Pancreas (tissue), 10 donors: ENCODE measurements at regions not wholly inside any gene's neighbourhood (a gene's known extent, or its start where the extent isn't known, plus 50 kb on each side); places are given as distances from the start of the nearest gene placed in this dataset.

Source experiments
- ATAC-seq, 4 donors: fragments of 200-7000 bp; cut with Tn5 transposase; one replicate each; pipeline versions ENCODE4 v1.8.0 to v1.9.1; 2020; ENCODE audit warnings: mild to moderate bottlenecking in 4 of 4, moderate library complexity in 4 of 4
- DNase-seq, 6 donors: peaks; one replicate each; pipeline ENCODE4 v3.0.0-alpha.2; 2020
- FAIRE-seq: peaks from 2 replicates; lab custom pipeline; 2012; peaks lifted over from hg19 to GRCh38; lab: Jason Lieb, UNC
- H3K27ac ChIP-seq, 4 donors: fragments of 200-600 bp; sonication (generic); 1 replicate in 3 of 4; 2 replicates in 1 of 4; pipeline versions ENCODE4 v1.5.0 to v1.8.0; 2020
- H3K27me3 ChIP-seq, 4 donors: fragments of 200-600 bp; one replicate each; pipeline ENCODE4 v1.8.0; 2021
- H3K36me3 ChIP-seq, 3 donors: fragments of 200-600 bp; sonication (generic) in 1 of 3; one replicate each; pipeline versions ENCODE4 v1.5.0 to v1.8.0; 2020 to 2021
- H3K4me1 ChIP-seq, 3 donors: fragments of 200-600 bp; one replicate each; pipeline ENCODE4 v1.8.0; 2021
- H3K4me3 ChIP-seq, 4 donors: fragments of 200-600 bp; sonication (generic) in 2 of 4; one replicate each; pipeline versions ENCODE4 v1.5.0 to v1.8.0; 2020 to 2021
- H3K9me3 ChIP-seq, 4 donors: fragments of 200-600 bp; one replicate each; pipeline ENCODE4 v1.8.0; 2021
- WGBS, 2 donors: extraction: QIAGEN DNeasy Blood & Tissue Kit; methylation state at CpG; one replicate each; pipeline ENCODE4 v1.1.7; 2013; 5-methylcytosine and 5-hydroxymethylcytosine counted together
- intact Hi-C, 3 donors: fragments of 100-400 bp; cut with DNase I; formaldehyde crosslinking; loops; one replicate each; pipeline versions ENCODE4 v1.11.1 to v1.14.2; 2022
- TF ChIP-seq, protein P1 (sequence below), 4 donors: fragments of 200-600 bp; sonication (generic) in 3 of 4; IDR thresholded peaks; one replicate each; pipeline versions ENCODE4 v1.5.0 to v1.8.0; 2021; ENCODE audit warnings: antibody characterized with exemption in 4 of 4
- donor health status: healthy with polysubstance abuse.
- donor health status: DM: no; HTN: no; CAD: no; lungs with moderate emphysema.
- donor health status: DM: no; HTN: no; CAD: no.
- donor health status: control.
- donor health status: control.
- donor health status: Bipolar disorder and iron deficiency.
- donor health status: DM: yes; HTN: yes; CAD: no.
- donor health status: DM: no; HTN: no; CAD: no.
- donor health status: DM: no; HTN: no; CAD: no.
- donor health status: DM: yes; HTN: yes; CAD: no.

DNA sequence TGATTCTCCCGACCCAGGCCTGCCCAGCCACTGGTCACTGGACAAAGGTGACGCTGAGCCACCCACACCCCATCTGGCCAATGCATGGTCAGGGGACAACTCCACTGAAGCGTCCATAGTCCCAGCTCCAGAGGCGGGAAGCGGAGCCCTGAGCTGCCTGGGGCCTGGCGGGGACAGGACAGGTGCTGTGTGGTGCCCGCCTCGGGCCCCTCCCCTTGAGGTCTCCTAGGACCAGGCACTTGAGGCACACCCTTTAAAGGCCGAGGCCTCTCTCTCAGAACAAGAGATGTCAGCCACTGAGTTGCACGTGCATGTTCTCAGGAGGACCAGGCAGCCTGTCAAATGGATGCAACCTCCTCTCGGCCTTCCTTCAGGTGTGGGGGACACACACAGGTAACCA lies 52.5 kb upstream of the PPP2R2D start:
- H3K9me3 ChIP-seq, result no peaks in the 10 kb centered on the region
- intact Hi-C loops, result no loop called here
- DNase-seq (peak in 1 of 6 donors; percentile 38), FAIRE-seq (no peak), ATAC-seq (no peak)
- H3K4me1 ChIP-seq, result no peaks in the 10 kb centered on the region
- 61 to 74% methylated on average over 11 of the region's 11 CpGs for WGBS, 2 donors
- H3K27ac ChIP-seq, result no peak overlapping the region
- no peaks in the 10 kb centered on the region for H3K27me3 ChIP-seq
- H3K4me3 ChIP-seq, result no peak overlapping the region
- TF ChIP-seq, protein P1, sequence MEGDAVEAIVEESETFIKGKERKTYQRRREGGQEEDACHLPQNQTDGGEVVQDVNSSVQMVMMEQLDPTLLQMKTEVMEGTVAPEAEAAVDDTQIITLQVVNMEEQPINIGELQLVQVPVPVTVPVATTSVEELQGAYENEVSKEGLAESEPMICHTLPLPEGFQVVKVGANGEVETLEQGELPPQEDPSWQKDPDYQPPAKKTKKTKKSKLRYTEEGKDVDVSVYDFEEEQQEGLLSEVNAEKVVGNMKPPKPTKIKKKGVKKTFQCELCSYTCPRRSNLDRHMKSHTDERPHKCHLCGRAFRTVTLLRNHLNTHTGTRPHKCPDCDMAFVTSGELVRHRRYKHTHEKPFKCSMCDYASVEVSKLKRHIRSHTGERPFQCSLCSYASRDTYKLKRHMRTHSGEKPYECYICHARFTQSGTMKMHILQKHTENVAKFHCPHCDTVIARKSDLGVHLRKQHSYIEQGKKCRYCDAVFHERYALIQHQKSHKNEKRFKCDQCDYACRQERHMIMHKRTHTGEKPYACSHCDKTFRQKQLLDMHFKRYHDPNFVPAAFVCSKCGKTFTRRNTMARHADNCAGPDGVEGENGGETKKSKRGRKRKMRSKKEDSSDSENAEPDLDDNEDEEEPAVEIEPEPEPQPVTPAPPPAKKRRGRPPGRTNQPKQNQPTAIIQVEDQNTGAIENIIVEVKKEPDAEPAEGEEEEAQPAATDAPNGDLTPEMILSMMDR (IDR thresholded peaks at IDR 0.05), result no peak
- no peaks in the 10 kb centered on the region for H3K36me3 ChIP-seq

DNA sequence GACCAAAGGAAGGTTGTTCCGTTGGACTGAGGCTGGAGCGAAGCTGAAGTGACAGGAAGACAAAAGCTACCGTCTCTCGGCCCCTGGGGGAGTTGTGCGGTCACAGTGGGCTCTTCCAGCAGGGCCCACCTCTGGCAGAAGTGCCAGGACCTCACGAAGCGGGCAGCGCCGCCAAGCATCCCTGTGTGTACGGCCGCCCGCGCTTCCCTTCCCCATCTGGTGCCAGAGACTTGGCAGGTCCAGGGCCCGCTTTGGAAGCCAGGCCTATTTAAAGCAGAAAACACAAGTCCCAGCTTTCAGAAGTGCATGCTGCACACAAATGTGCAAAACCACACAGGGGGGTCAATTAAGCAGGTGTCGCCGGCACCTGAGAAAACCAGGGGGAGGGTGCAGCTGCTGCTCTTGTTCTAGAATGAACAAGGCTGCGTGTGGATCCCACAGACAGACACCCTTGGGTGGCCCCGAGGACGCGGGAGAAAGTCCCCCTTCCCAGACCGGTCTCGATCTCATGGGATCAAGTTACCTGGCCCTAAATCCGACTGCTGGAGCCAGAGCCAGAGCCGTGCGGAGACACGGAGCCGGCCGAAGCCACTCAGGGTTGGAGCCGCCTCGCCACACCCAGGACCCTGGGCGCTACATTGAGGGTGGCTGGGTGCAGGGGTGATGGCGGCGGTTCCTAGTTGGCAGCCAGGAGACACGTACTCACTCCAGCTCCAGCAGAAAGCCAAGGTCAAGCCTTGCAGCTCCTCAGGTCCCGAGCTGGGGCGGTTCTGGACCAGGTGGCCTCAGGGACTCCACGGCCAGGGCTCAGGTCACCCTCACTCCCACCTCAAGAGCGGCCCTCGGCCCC lies 51.8 kb upstream of the PPP2R2D start:
- no peak overlapping the region for H3K4me3 ChIP-seq
- no peak overlapping the region for H3K27ac ChIP-seq
- TF ChIP-seq, protein P1 (IDR thresholded peaks at IDR 0.05), result no peak
- intact Hi-C loops, result no loop called here
- FAIRE-seq, result no peak
- peak in 3 of 6 donors; percentile 6 to 52 (median 33) for DNase-seq
- no peaks in the 10 kb centered on the region for H3K9me3 ChIP-seq
- no peaks in the 10 kb centered on the region for H3K36me3 ChIP-seq
- 72 to 83% methylated on average over 39 of the region's 39 CpGs for WGBS, 2 donors
- H3K27me3 ChIP-seq, result no peaks in the 10 kb centered on the region
- no peak for ATAC-seq
- no peaks in the 10 kb centered on the region for H3K4me1 ChIP-seq

DNA sequence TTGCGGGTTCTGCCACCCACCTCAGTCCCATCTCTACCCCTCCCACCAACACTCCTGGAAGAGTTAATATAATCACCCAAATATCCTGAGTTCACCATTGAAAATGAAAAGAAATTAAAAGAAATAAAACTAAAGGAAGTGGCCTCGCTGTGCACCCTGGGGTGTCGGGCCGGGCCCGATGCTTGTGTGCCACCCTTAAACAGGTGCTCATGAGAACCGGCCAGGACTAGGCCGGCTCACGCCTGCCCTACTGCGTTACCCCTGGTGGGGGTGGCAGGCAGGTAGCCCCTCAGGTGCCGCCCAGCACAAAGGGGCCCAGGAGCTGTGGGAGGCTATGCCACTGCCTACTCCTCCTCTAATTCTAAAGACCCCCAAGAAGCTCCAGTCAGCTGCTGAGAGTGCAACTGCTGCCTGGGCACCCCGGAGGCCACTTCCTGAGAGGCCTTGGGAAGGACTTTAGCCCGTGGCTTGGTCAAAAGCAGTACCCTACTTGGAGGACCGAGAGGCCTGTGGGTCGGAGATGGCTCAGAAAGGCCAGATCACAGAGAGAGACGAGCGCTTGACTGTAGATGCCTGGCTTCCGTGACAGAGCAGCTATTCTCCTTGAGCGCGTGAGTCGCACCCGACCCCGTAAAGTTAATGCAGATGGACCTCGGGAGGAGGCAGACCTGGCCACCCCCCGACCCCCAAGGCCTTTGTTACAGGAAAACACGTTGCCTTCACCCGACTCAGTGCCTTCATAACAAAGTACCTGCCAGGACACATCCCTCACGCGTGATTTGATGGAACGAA lies 51.0 kb upstream of the PPP2R2D start:
- FAIRE-seq, result no peak
- no peaks in the 10 kb centered on the region for H3K4me1 ChIP-seq
- no peaks in the 10 kb centered on the region for H3K36me3 ChIP-seq
- no peak for ATAC-seq
- no peak overlapping the region for H3K27ac ChIP-seq
- intact Hi-C loops, result no loop called here
- no peaks in the 10 kb centered on the region for H3K9me3 ChIP-seq
- H3K4me3 ChIP-seq, result no peak overlapping the region
- TF ChIP-seq, protein P1 (IDR thresholded peaks at IDR 0.05), result no peak
- DNase-seq, result peak in 1 of 6 donors; percentile 50
- no peaks in the 10 kb centered on the region for H3K27me3 ChIP-seq
- WGBS, 2 donors, result 74 to 82% methylated on average over 29 of the region's 29 CpGs

DNA sequence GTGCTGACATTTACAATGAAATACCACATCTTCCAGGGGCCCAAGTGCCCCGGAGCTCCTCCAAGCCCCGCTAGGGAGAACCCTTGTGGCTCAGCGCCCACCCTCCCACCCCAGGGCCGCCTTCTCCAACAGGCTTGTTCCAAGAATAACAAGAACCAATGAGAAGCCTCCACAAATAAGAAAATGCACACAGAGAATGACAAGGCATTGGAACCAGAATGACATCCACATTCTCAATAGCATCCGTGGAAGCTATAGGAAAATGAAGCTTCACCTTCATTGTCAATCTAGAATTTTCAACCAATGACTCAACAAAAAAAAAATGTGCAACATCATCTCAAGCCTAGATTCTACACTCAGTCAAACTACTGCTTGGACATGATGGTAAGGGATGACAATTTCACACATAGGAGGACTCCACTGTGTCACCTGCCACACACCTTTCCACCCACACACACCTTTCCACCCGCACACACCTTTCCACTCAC lies 50.4 kb upstream of the PPP2R2D start:
- FAIRE-seq, result no peak
- H3K4me3 ChIP-seq, result no peak overlapping the region
- no peak for ATAC-seq

More for the DNA sequence above, 50.4 kb upstream of the PPP2R2D start:
- Histone ChIP-seq H3K27me3 (no peaks in the 10 kb centered on the region), H3K27ac (no peak overlapping the region), H3K36me3 (no peaks in the 10 kb centered on the region), H3K9me3 (no peaks in the 10 kb centered on the region), H3K4me1 (no peaks in the 10 kb centered on the region)
- no peak for DNase-seq
- 59 to 72% methylated on average over 6 of the region's 6 CpGs for WGBS, 2 donors
- intact Hi-C loops, result no loop called here
- TF ChIP-seq, protein P1 (IDR thresholded peaks at IDR 0.05), result no peak
